Fibroblast of mammary gland (primary cell): ENCODE measurements at regions not wholly inside any gene's neighbourhood (a gene's known extent, or its start where the extent isn't known, plus 50 kb on each side); places are given as distances from the start of the nearest gene placed in this dataset.

Experiments
- DNase-seq: peaks from one replicate; pipeline ENCODE4 v3.0.0-alpha.2; 2010; ENCODE audit warnings: low read depth
- H3K4me3 ChIP-seq: 2 replicates; pipeline ENCODE4 v1.5.1; 2011; ENCODE audit warnings: low read depth, mild to moderate bottlenecking, low read length, moderate library complexity; ENCODE audit not compliant: control insufficient read depth
- CTCF ChIP-seq: conservative IDR thresholded peaks from 2 replicates; pipeline ENCODE4 v1.5.1; 2011; ENCODE audit warnings: low read depth, low read length, inconsistent platforms; ENCODE audit not compliant: control insufficient read depth, insufficient read depth

GRCh38 chr2:236811062-236811656 lies 241.5 kb downstream of the ACKR3 start:
- DNase-seq = no peak
- no peak for TF ChIP-seq CTCF

GRCh38 chr2:236813766-236814165 lies 244.1 kb downstream of the ACKR3 start:
- DNase-seq = no peak
- H3K4me3 ChIP-seq = no peak overlapping the region
- TF ChIP-seq CTCF = no peak

More at GRCh38 chr2:236811062-236811656, 241.5 kb downstream of the ACKR3 start:
- no peak overlapping the region for H3K4me3 ChIP-seq

GRCh38 chr2:236814593-236814992 lies 245.0 kb downstream of the ACKR3 start:
- H3K4me3 ChIP-seq = no peak overlapping the region
- DNase-seq = no peak
- no peak for TF ChIP-seq CTCF

- no peak overlapping the region for H3K4me3 ChIP-seq
- no peak for DNase-seq
- TF ChIP-seq CTCF = no peak
Measured at GRCh38 chr2:236815746-236816145, 246.1 kb downstream of the ACKR3 start.

GRCh38 chr2:236816197-236817170 lies 246.9 kb downstream of the ACKR3 start:
- H3K4me3 ChIP-seq = no peak overlapping the region
- no peak for TF ChIP-seq CTCF
- DNase-seq = no peak

GRCh38 chr2:236818281-236819045 lies 248.8 kb downstream of the ACKR3 start:
- no peak overlapping the region for H3K4me3 ChIP-seq
- no peak for TF ChIP-seq CTCF
- no peak for DNase-seq
